HepG2 (cell line): ENCODE measurements at regions not wholly inside any gene's neighbourhood (a gene's known extent, or its start where the extent isn't known, plus 50 kb on each side); places are given as distances from the start of the nearest gene placed in this dataset.

Experiments
- ATAC-seq: fragments of 200-7000 bp; cut with Tn5 transposase; 3 replicates; pipeline ENCODE4 v1.9.1; 2020; ENCODE audit warnings: mild to moderate bottlenecking, moderate library complexity
- BruUV-seq: library from RNA; stranded (reverse); fragments of 400-500 nt; replicated peaks from 2 replicates; lab custom pipeline; 2021; lab: Mats Ljungman, UMichigan
- CTCF ChIA-PET: fragments of 300-600 bp; formaldehyde crosslinking; extraction: SDS; loops from one replicate; lab custom pipeline; 2021; ENCODE audit warnings: low total read pairs, inconsistent platforms, low intra/inter-chr PET ratio; lab: Yijun Ruan, JAX
- POLR2A ChIA-PET: fragments of 350-600 bp; sonication (Branson Sonifier 250); formaldehyde crosslinking; loops from one replicate; lab custom pipeline; 2020; ENCODE audit warnings: antibody characterized with exemption, inconsistent platforms; lab: Yijun Ruan, JAX
- DNase-seq: peaks from one replicate; pipeline ENCODE4 v3.0.0-alpha.2; 2015; ENCODE audit warnings: low spot score
- FAIRE-seq: peaks from 3 replicates; lab custom pipeline; 2011; peaks lifted over from hg19 to GRCh38; lab: Jason Lieb, UNC
- H2AFZ ChIP-seq: one replicate; pipeline ENCODE4 v1.6.1; 2011; ENCODE audit warnings: low read length, inconsistent platforms
- H3K27ac ChIP-seq: fragments of 300-600 bp; 3 replicates; pipeline ENCODE4 v1.8.0; 2011; ENCODE audit warnings: mixed run types, mild to moderate bottlenecking, mixed read lengths, low read length, inconsistent platforms; ENCODE audit not compliant: insufficient read depth; ENCODE audit errors: extremely low read length
- H3K27me3 ChIP-seq, 2 experiments: fragments of 200-600 bp in 1 of 2; 2 replicates in 1 of 2; 3 replicates in 1 of 2; pipeline versions ENCODE4 v1.6.0 to v1.8.0; 2011; ENCODE audit warnings: low read length in 2 of 2, mild to moderate bottlenecking in 2 of 2, moderate library complexity in 2 of 2, inconsistent platforms in 1 of 2; ENCODE audit not compliant: insufficient read depth in 2 of 2, control insufficient read depth in 1 of 2
- H3K36me3 ChIP-seq, 2 experiments: fragments of 200-600 bp in 1 of 2; replicated peaks in 1 of 2; 2 replicates in 1 of 2; 3 replicates in 1 of 2; pipeline versions ENCODE4 v1.5.1 to v1.8.0; 2011; ENCODE audit warnings: low read length in 2 of 2, inconsistent platforms in 1 of 2; ENCODE audit not compliant: insufficient read depth in 2 of 2, control insufficient read depth in 1 of 2
- H3K4me1 ChIP-seq: 2 replicates; pipeline ENCODE4 v1.5.1; 2012; ENCODE audit warnings: low read length, inconsistent platforms; ENCODE audit not compliant: insufficient read depth
- H3K4me2 ChIP-seq: 2 replicates; pipeline ENCODE4 v1.6.0; 2011; ENCODE audit warnings: low read depth, low read length, inconsistent platforms
- H3K4me3 ChIP-seq, 3 experiments: fragments of 200-600 bp in 1 of 3; sonication (generic), shearing (Covaris generic) in 1 of 3; replicated peaks in 1 of 3; 2 replicates each; pipeline ENCODE4 v1.5.1; 2011 to 2016; ENCODE audit warnings: low read length in 3 of 3, inconsistent platforms in 2 of 3, low read depth in 2 of 3, mild to moderate bottlenecking in 2 of 3, control low read depth in 1 of 3, mixed read lengths in 1 of 3; ENCODE audit not compliant: insufficient read depth in 1 of 3
- H3K79me2 ChIP-seq: one replicate; pipeline ENCODE4 v1.6.1; 2011; ENCODE audit warnings: low read length, inconsistent platforms; ENCODE audit not compliant: insufficient read depth
- H3K9ac ChIP-seq: 2 replicates; pipeline ENCODE4 v1.6.0; 2011; ENCODE audit warnings: mild to moderate bottlenecking, low read depth, low read length, inconsistent platforms; ENCODE audit not compliant: insufficient read depth
- H3K9me3 ChIP-seq: 2 replicates; pipeline ENCODE4 v1.5.1; 2012; ENCODE audit warnings: mild to moderate bottlenecking, low read length
- H4K20me1 ChIP-seq: 2 replicates; pipeline ENCODE4 v1.6.0; 2011; ENCODE audit warnings: inconsistent platforms, mild to moderate bottlenecking, low read length, moderate library complexity; ENCODE audit not compliant: insufficient read depth
- ARID3A ChIP-seq: IDR thresholded peaks from 2 replicates; pipeline ENCODE4 v1.6.1; 2012; ENCODE audit warnings: low read depth, low read length, improper control_type of control experiment
- ARNT ChIP-seq: fragments of 450-650 bp; IDR thresholded peaks from 2 replicates; pipeline ENCODE4 v1.6.1; 2017
- CENPBD1 ChIP-seq: sonication (generic); formaldehyde crosslinking; IDR thresholded peaks from 2 replicates; pipeline ENCODE4 v1.8.0; 2022; ENCODE audit warnings: missing genetic modification reagents, low read depth, mild to moderate bottlenecking, borderline replicate concordance
- HNRNPLL ChIP-seq: fragments of 200-400 bp; formaldehyde crosslinking; IDR thresholded peaks from 2 replicates; pipeline ENCODE4 v1.6.1; 2017; ENCODE audit warnings: mild to moderate bottlenecking, low read depth, low read length; ENCODE audit not compliant: poor library complexity, severe bottlenecking
- MAX ChIP-seq: IDR thresholded peaks from 2 replicates; pipeline ENCODE4 v1.6.1; 2012; ENCODE audit warnings: inconsistent platforms
- NFYC ChIP-seq: IDR thresholded peaks from 2 replicates; pipeline ENCODE4 v1.6.1; 2016; ENCODE audit warnings: missing genetic modification reagents, missing compliant biosample characterization
- NKX3-1 ChIP-seq: sonication (generic); formaldehyde crosslinking; IDR thresholded peaks from 2 replicates; pipeline ENCODE4 v1.5.0; 2020; ENCODE audit warnings: missing genetic modification reagents
- POLR2AphosphoS2 ChIP-seq: IDR thresholded peaks from 2 replicates; pipeline ENCODE4 v1.6.1; 2011; ENCODE audit warnings: low read depth, low read length, improper control_type of control experiment
- RAD51 ChIP-seq: fragments of 450-650 bp; IDR thresholded peaks from 2 replicates; pipeline ENCODE4 v1.6.1; 2016; ENCODE audit warnings: borderline replicate concordance
- SATB2 ChIP-seq: sonication (generic); formaldehyde crosslinking; IDR thresholded peaks from 2 replicates; pipeline ENCODE4 v1.5.0; 2020; ENCODE audit warnings: missing genetic modification reagents
- SETDB1 ChIP-seq: sonication (generic); formaldehyde crosslinking; IDR thresholded peaks from 2 replicates; pipeline ENCODE4 v1.5.1; 2020; ENCODE audit warnings: missing genetic modification reagents, mild to moderate bottlenecking, borderline replicate concordance
- YY1 ChIP-seq: IDR thresholded peaks from 2 replicates; pipeline ENCODE4 v1.6.1; 2011; ENCODE audit warnings: low read length, low read depth, moderate library complexity, mild to moderate bottlenecking; ENCODE audit not compliant: insufficient read depth, insufficient replicate concordance
- ZNF354B ChIP-seq: sonication (generic); formaldehyde crosslinking; IDR thresholded peaks from 2 replicates; pipeline ENCODE4 v1.8.0; 2022; ENCODE audit warnings: mild to moderate bottlenecking, missing genetic modification reagents
- ZNF839 ChIP-seq: sonication (generic); formaldehyde crosslinking; IDR thresholded peaks from 2 replicates; pipeline ENCODE4 v1.4.0; 2020; ENCODE audit warnings: missing genetic modification reagents, mild to moderate bottlenecking, borderline replicate concordance
- WGBS: methylation state at CpG from one replicate; pipeline ENCODE4 v1.1.6; 2017; ENCODE audit warnings: low lambda C conversion rate; 5-methylcytosine and 5-hydroxymethylcytosine counted together
- in situ Hi-C: cut with HindIII; loops from 2 replicates; pipeline ENCODE4 v1.10.0; 2017; ENCODE audit warnings: low pct_unique_long_range_greater_than_20kb; ENCODE audit not compliant: extremely low pct_ligation_motif_present
- intact Hi-C: fragments of 100-400 bp; cut with micrococcal nuclease; formaldehyde crosslinking; loops from one replicate; pipeline ENCODE4 v1.10.0; 2022; ENCODE audit not compliant: unreplicated experiment

- TF ChIP-seq CENPBD1 (CRISPR knock-in tag) (no peak), ARID3A (no peak), POLR2AphosphoS2 (no peak), ZNF354B (CRISPR knock-in tag) (no peak)
These were observed 84.6 kb upstream of the GHITM start (continued) for GRCh38 chr10:84054743-84055142.

GRCh38 chr10:84059526-84059925, 79.8 kb upstream of the GHITM start:
- POLR2A ChIA-PET: no interaction called here
- DNase-seq (no peak), FAIRE-seq (no peak), ATAC-seq (no peak)
- Histone ChIP-seq H3K4me2 (no peak overlapping the region), H3K27me3 (no peaks in the 10 kb centered on the region), H3K4me1 (no peaks in the 10 kb centered on the region), H3K27ac (no peak overlapping the region), H3K9ac (no peak overlapping the region), H3K36me3 (no peaks in the 10 kb centered on the region), H3K9me3 (no peaks in the 10 kb centered on the region), H2AFZ (no peak overlapping the region), H3K4me3 (no peak overlapping the region), H3K79me2 (no peaks in the 10 kb centered on the region), H4K20me1 (no peaks in the 10 kb centered on the region)
- CTCF ChIA-PET: no interaction called here
- in situ Hi-C loops (no loop called here), intact Hi-C loops (no loop called here)
- TF ChIP-seq MAX (no peak), SETDB1 (CRISPR knock-in tag) (no peak), RAD51 (no peak), ZNF839 (CRISPR knock-in tag) (no peak), SATB2 (CRISPR knock-in tag) (no peak), ARNT (no peak), HNRNPLL (no peak), NKX3-1 (CRISPR knock-in tag) (no peak), NFYC (CRISPR knock-in tag) (no peak), YY1 (no peak)
- BruUV-seq: no TSS peak
- no CpG with 5 or more reads among the region's 3 CpGs for WGBS
